Neural cell (in vitro differentiated cells): ENCODE measurements at regions not wholly inside any gene's neighbourhood (a gene's known extent, or its start where the extent isn't known, plus 50 kb on each side); places are given as distances from the start of the nearest gene placed in this dataset.

ENCODE experiments used
- CTCF ChIP-seq: fragments of 450-650 bp; IDR thresholded peaks from 2 replicates; pipeline ENCODE4 v1.5.1; 2014; ENCODE audit warnings: antibody characterized with exemption, mild to moderate bottlenecking, moderate library complexity; ENCODE audit not compliant: poor library complexity, severe bottlenecking
- EZH2 ChIP-seq: fragments of 200-600, 300-800 bp; shearing (Covaris generic), sonication (generic); IDR thresholded peaks from 2 replicates; pipeline ENCODE4 v1.6.1; 2014; ENCODE audit warnings: antibody characterized with exemption, low read length, borderline replicate concordance, mild to moderate bottlenecking; ENCODE audit not compliant: insufficient read depth, poor library complexity, severe bottlenecking
- POLR2AphosphoS5 ChIP-seq: IDR thresholded peaks from 2 replicates; pipeline ENCODE4 v1.6.1; 2012

DNA sequence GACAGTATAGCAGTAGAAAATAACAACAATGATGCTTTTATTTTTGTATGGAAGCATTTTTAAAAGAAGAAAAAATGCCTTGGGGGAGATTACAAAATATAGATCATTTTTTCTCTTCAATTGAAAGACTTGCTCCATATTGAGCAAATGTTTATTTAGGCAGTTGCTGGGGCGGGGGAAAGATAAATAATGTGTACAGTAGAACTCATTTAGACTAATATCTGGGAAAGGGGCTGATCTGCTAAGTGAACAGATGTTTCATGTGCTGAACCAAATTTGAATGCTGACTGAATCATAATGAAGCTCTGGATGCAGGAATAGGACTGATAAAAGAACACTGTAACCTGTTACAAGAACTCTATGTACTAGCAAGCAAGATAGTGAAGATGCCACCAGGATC, 457.1 kb upstream of the TENM4 start:
- TF ChIP-seq EZH2 (no peak), POLR2AphosphoS5 (no peak), CTCF (no peak)
